ENCODE measurements at regions not wholly inside any gene's neighbourhood (a gene's known extent, or its start where the extent isn't known, plus 50 kb on each side); places are given as distances from the start of the nearest gene placed in this dataset.
"Not testable (repeated sequence)": the region's sequence is repeated elsewhere in the genome, so short reads cannot be mapped to it uniquely, and the experiment has no call there.

DNA sequence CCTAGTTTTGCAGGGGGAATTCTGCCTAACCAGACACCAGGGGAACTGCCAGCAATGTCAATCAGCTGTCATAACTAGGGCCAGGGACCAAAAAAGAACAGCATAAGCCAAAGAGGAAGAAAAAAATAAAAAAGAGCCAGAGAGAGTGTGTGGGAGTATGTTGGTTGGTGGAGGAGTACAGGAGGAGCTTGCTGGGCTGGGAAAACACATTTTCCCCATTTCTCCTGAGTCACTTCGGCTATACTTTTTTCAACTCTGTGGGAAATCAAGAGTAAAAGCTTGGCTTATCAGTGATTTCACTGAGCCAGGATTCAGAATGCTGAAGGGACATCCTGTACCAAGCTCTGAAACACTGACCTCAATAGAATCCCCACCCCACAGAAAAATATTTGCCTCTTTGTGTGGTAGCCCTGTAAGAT is 144.7 kb upstream of the DPH6 start:
- in situ Hi-C loops (cut with HindIII; ENCODE audit: low pct_ligation_motif_present, low pct_unique_long_range_greater_than_20kb, low sequenced_read_pairs) = no loop called here
- DNase-seq = no peak

DNA sequence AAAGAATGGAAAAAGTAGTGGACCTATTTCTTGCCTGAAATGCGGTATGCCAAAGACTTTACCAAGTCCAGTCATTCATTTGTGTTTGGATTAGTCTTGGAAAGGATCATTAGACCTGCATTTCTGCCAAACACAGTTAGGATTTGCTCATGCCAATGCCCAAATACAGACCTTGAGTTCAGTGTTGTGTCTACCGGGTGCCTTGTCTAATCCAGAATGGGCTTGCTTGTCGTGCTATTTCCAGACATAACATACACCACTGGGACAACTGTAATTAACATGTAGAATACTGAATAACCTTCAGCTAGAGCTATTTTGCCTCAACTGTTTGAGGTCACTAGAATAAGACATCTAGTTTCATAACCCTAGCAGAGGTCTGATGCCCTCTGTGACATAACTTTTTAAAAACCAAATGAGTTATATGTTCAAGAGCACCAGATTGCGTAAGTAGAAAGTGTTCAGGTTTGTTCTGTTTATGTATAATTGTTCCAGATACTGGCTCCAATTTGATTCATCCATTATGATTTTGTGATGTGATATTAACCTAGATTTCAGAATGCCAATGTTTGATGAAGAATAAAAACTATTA is 145.3 kb upstream of the DPH6 start:
- DNase-seq = no peak
- in situ Hi-C loops (cut with HindIII; ENCODE audit: low pct_ligation_motif_present, low pct_unique_long_range_greater_than_20kb, low sequenced_read_pairs) = no loop called here

DNA sequence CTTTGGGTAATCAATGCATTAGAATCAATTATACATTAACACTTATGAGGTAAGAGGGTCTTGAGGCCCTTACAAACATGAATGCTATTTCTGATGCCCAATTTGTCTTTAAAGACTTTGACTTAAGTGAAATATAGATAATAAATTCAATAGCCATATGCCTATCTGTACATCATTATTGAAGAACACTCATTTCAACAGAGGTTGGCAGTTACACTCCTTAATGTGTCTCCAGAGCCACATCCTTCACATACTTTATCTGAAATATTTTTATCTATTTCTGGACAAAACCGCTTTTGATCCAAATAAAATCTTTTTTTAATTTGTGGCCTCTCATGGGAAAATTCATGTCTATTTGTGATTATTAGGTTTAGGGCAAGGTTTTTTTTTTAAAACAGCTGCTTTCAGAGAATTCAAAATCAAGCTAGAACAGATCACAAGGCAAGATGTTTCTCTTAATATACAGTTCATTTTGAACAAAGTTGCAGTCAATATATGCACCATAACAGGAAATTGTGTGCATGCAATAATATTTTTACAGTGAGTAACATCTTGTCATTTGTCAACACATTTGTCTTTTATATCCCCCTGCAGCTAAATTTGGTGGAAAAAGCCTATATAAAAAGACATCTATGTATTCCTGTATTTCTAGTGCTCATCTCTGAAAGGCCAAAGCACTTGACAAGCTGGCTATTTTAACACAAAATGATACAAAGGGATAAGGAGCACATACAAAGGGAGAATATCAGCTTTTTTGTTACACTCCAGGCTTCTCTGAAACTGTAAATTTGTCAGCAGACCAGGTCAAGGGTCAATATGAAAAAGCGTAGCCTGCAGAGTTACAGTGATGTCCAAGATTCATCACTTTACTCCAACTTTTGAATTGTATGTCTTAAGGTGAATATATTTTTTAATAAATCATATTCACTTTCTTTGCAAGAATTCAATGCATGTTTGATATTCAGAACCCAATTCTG is 146.2 kb upstream of the DPH6 start:
- no peak for DNase-seq
- in situ Hi-C loops (cut with HindIII; ENCODE audit: low pct_ligation_motif_present, low pct_unique_long_range_greater_than_20kb, low sequenced_read_pairs) = no loop called here

DNA sequence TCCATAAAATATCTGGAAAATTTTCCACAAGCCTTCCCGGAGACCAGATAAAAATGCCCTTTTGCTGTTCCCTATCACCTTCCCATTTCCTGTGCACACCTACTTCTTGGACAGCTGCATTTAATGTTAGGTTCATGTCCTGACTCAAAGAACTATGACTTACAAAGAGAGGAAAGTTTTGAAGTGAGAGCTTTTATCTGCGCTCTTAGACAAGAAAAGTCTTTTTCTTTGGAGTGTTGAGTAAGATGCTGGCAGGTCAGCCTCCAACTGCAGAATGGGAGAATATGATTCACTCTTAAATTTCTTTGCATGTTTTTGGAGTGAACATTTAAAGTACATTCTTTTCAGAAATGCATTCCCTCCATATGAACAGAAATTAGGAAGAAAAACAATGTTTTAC is 147.3 kb upstream of the DPH6 start:
- no peak for DNase-seq
- in situ Hi-C loops (cut with HindIII; ENCODE audit: low pct_ligation_motif_present, low pct_unique_long_range_greater_than_20kb, low sequenced_read_pairs) = no loop called here

DNA sequence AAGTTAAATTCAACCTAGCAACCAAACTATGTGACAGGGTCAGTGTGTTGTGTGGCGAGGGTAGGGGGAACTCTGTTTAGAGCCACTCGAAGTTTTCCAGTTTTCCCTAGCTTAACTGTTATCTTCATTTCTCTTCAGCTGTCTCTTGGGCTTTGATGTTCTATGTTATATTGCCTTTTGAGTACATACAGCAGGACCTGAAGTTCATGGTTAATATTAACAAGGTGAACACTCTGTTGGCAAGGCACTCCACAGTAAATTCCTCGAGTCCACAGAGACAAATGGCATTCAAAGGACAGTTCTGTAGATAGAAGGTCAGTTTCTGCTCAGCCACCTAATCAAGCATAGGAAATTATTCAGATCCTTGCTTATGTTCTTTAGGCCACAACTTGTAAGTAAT is 147.9 kb upstream of the DPH6 start:
- in situ Hi-C loops (cut with HindIII; ENCODE audit: low pct_ligation_motif_present, low pct_unique_long_range_greater_than_20kb, low sequenced_read_pairs) = no loop called here

DNA sequence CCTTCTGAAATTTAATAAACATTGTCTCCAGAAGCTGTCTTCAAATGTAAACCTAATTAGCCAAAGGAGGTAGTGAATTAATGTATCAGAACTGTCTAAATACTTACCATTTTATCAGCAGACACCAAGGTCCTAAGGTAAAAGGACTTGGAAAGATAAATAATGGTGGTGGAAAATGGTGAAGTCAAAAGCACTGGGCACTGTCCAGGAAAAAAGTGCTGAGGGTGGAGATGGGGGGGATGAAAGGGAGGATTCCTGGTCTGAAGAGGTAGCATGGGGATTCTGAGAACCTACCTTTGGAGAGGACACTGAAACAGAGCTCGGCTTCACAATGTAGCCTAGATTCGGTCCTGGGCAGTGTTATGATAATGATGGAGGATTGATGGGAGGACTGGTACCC is 149.0 kb upstream of the DPH6 start:
- no peak for DNase-seq
- in situ Hi-C loops (cut with HindIII; ENCODE audit: low pct_ligation_motif_present, low pct_unique_long_range_greater_than_20kb, low sequenced_read_pairs) = no loop called here

More for the DNA sequence above, 147.9 kb upstream of the DPH6 start:
- DNase-seq = peak; percentile 31

DNA sequence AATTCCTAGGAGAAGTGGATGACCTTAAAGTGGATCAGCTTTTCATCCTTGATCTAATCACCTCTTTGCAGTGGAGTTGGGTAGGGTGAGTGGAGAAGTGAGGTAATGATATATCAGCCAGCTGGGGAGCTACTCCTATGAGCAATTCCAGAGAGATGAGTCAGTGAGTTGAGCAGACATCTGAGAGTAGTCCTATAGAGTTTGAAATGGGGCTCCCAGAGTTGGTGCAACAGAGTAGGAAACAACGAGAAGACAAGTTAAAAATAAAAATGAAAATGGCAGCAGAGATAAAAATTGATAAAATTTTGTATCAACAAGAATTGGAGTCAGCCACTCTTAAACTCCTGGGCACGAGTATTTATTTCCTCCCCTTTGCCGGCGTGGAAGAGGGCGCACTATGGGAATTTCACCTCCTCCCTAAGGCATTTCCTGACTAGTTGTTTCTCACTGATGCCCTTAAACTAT is 150.8 kb upstream of the DPH6 start:
- peak; percentile 85 for DNase-seq
- in situ Hi-C loops (cut with HindIII; ENCODE audit: low pct_ligation_motif_present, low pct_unique_long_range_greater_than_20kb, low sequenced_read_pairs) = no loop called here

DNA sequence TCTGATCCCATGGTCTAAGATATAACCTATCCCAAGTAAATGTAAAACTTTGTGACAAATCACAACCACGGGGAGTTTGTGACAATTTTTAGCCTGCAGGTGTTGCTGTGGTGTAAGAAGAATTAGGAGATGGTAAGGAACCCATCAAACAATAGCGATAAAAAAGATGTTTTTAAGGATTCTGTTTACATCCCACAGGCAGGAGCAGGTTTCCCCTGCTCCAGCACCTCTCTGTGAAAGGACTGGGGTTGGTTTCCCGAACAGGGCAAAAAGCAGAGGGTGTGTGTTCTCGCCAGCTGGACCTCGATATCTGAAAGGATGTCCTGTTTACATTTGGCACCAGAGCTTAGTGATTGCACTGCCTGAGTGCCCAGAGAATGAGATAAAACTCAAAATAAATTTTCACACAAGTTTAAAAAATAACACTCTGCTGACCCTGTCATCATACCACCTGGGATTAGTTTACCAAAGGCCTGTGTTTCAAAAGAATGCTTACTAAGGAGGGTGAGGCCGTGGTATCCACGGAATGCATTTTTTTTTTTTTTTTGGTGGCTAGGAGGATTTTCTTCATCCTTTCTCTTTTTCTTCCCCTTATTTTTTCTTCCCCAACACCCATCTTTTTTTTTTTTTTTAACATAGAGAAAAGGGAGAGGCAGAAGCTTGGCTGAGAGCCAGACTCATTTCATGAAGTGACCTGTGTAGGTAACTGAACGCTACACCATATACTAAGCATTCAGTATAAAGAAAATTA is 151.8 kb upstream of the DPH6 start:
- DNase-seq = peak; percentile 44
- in situ Hi-C loops (cut with HindIII; ENCODE audit: low pct_ligation_motif_present, low pct_unique_long_range_greater_than_20kb, low sequenced_read_pairs) = no loop called here

DNA sequence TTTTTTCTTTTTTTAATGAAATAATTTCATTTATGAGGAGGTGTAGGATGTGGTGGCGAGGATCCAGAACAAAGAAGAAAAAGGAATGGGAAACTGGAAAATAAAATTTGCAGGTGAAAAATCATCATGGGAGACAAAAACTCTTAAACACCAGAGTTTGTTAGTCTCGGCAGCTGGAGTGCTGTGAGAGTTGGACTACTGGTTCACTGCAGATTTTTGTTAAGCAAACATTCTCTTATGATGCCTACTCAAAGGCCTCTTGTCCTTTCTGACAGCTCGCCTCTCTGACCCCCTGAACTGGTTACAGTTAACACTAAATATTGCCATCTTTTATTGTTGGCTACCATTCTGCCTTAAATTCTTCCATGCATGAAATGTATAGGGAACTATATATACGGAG is 152.4 kb upstream of the DPH6 start:
- DNase-seq = no peak
- in situ Hi-C loops (cut with HindIII; ENCODE audit: low pct_ligation_motif_present, low pct_unique_long_range_greater_than_20kb, low sequenced_read_pairs) = no loop called here

DNA sequence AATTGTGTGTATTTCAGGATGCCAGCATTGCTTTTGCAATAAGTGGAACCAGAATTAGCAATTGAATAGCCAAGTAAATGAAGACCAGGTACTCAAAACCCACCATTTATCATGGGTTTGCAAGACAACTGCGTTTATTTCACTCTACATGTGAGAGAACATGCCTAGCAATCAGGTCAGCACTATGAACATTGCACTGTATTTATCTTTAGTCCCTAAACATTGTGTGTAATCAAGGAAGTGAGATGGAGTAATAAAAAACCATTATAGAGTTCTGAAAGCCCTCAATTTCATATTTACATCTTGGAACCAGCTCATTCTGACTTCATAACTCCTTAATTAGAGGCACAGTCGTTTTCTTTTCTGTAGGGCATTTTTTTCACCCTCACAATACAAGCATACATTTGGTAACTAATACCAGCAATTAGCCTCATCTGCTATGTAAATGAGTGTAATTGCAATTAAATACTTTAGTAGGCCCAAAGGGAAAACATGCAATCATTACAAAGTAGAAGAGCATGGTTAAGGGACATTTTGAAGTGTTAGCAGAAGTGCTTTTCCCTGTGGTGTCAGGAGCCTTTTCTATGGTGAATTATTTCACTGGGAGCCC is 153.1 kb upstream of the DPH6 start:
- no peak for DNase-seq
- in situ Hi-C loops (cut with HindIII; ENCODE audit: low pct_ligation_motif_present, low pct_unique_long_range_greater_than_20kb, low sequenced_read_pairs) = no loop called here

DNA sequence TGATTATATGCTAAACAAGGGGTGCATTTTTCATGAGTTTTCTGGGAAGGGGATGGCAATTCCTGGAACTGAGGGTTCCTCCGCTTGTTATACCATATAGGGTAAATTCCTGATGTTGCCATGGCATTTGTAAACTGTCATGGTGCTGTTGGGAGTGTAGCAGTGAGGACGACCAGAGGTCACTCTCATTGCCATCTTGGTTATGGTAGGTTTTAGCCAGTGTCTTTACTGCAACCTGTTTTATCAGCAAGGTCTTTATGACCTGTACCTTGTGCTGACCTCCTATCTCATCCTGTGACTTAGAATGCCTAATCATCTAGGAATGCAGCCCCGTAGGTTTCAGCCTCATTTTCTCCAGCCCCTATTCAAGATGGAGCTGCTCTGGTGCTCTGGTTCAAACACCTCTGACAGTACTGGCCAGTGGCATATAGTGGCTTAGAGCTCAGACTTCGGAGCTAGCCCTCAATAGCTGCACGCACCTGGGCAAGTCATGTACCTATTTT is 154.2 kb upstream of the DPH6 start:
- in situ Hi-C loops (cut with HindIII; ENCODE audit: low pct_ligation_motif_present, low pct_unique_long_range_greater_than_20kb, low sequenced_read_pairs); DNase-seq: not testable (repeated sequence)

DNA sequence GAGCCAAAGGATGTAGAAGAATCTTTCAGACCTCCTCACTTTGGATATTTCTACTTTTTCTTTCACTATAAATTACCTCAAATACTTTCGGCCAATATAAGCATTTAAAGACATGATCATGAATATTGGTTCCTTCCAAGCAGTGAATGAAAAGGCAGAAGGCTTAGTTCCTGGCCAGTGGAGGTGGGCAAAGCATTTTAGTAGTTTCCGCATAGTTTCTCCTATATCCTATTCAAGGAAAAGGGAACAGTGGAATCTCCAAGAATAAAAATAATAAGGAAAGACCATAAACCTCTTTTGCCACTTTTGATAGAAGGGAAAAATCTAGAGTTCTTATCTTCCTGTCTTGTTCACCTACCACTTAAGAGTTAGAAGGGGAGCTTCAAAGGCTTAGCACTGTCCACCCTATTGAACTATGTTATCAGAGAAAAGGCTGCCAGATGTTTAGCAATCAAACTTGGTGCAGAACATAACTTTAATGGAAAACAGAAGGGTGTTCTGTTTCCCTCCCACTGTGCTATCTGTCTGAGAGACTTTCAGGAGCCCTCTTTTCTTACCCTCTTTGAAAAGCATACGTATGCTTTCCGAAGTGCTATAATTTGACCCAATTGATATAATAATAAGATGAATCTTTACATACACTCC is 155.6 kb upstream of the DPH6 start:
- in situ Hi-C loops (cut with HindIII; ENCODE audit: low pct_ligation_motif_present, low pct_unique_long_range_greater_than_20kb, low sequenced_read_pairs) = no loop called here

DNA sequence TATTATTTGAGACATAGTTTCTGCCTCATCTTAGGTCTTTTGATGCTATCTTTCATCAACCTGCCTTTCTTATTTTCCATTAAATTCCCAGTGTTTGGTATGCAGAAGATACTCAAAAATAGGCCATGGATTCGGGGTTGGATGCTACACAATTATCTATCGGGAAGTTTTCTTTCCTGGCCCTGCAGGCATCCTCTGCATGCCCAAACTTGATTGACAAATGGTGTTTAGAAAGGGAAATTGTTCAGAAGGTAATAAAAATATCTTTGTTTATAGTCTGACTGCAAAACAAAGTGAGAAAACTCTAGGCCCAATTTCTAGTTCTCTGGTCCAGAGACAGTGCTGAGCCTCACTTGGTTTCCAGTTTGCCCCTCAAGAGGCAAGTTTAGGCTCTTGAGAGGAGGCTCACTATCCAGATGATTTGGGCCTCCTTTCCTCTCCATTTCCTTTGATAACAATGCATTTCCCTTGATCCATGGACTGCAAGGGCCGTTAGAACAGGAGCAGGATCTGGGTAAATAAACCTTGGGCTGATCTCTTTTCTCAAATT is 157.1 kb upstream of the DPH6 start:
- in situ Hi-C loops (cut with HindIII; ENCODE audit: low pct_ligation_motif_present, low pct_unique_long_range_greater_than_20kb, low sequenced_read_pairs) = no loop called here
- DNase-seq = no peak

More for the DNA sequence above, 155.6 kb upstream of the DPH6 start:
- no peak for DNase-seq

DNA sequence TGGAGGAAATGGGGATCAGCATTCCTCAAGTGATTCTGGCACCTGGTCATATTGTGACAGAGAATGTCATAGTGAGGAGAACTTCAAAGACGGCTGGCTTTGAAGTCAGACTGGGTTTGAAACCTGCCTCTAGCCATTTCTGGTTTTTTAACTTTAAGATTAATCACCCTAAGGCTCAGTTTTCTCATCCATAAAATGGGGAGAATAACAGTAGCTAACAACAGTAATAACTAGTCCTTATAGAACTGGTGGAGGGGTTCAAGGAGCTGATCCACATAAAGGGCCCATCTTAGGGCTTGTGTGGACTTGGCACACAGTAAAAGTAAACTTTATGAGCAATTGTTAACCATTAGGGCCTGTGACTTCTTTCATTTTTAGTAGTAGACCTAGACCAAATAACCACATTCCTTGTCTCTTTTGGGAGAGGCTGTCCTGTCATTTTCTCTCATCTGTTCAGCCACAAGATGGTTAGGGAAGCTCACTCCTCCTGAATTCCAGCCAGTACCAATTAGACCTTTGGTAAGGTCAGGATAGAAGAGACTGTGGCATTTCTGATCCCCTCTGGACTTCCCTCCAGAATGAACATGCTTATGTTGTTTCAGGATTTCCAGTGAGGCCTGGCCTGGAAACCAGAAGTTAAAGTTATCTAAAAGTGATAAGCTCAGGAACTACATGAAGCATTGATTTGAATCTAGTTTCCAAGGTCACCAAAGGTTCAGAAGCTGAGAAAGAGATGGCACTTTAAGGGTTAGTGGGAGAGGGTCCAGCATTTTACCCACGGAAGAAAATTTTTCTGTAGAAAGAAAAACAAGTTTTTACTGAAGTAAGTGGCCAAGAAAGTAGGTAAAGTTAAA is 159.3 kb upstream of the DPH6 start:
- no peak for DNase-seq
- in situ Hi-C loops (cut with HindIII; ENCODE audit: low pct_ligation_motif_present, low pct_unique_long_range_greater_than_20kb, low sequenced_read_pairs) = no loop called here

DNA sequence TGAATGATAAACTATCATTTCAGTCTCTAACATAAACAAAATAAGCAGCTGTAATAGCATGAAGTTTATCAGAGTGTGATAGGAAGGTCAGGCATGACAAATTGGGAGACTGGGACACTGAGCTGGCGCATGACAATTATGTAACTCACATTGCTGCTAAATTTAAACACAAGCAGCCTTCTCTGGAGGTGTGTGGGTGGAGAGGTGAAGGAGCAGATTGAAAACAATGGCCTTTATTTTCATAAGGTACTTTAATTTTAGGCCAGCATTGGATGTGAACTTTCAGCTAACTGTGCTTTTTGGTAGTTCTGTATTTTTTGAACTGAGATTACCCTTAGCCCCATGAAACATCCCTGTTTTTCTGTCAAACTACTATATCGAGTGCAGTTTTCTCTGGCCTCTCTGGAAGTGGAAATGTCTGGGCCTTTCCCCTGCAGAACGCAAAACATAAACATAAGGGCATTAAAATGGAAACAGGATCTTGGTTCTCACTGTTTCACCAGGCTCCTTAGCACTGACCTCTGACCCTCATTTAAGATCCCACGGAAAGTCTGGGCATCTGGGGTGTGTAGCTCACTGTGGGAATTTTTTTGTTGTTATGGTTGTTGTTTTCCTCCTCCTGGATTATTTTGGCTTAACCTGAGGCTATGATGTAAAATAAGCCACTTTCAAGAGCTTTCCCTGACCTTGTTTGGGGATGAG is 160.1 kb upstream of the DPH6 start:
- DNase-seq = no peak
- in situ Hi-C loops (cut with HindIII; ENCODE audit: low pct_ligation_motif_present, low pct_unique_long_range_greater_than_20kb, low sequenced_read_pairs) = no loop called here

DNA sequence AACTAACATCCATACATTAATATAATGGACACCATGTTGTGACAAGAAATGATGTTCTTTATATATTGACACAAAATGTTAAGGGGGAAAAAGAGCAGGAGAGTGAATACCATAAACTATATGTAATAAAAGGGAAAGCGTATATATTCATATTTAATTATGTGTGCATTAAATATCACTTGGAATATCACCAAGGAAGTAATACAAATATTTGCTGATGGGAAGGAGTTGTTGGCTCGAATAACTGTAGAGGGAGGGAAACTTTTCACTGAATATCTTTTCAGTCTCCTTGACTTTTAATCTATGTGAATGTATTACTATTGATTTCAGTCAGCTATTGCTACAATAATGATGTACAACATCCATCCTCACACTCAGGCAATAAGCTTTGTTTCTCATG is 167.0 kb upstream of the DPH6 start:
- in situ Hi-C loops (cut with HindIII; ENCODE audit: low pct_ligation_motif_present, low pct_unique_long_range_greater_than_20kb, low sequenced_read_pairs) = no loop called here
- no peak for DNase-seq

DNA sequence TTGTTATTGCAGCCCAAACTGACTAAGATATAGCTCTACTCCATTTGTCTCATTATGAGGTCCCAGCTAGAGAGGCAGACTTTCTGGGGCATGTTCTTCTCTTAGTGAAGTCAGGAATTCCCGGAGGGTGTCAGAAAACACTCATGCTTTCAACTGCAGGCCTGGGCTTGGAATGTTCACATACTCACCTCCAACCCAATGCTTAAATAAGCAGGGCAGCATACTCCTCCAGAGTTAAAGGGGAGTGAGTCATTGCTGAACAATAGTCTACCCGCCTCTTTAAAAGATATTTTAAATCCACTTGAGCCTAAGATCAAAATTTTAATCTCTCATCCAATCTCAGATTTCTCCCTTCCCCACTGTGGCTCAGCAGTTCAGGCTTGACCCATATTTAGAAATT is 167.8 kb upstream of the DPH6 start:
- in situ Hi-C loops (cut with HindIII; ENCODE audit: low pct_ligation_motif_present, low pct_unique_long_range_greater_than_20kb, low sequenced_read_pairs) = no loop called here
- no peak for DNase-seq

Data from ACHN (cell line).